C4-2B (cell line): ENCODE measurements at regions not wholly inside any gene's neighbourhood (a gene's known extent, or its start where the extent isn't known, plus 50 kb on each side); places are given as distances from the start of the nearest gene placed in this dataset.

Experiments
- CTCF ChIP-seq: fragments of 450-650 bp; conservative IDR thresholded peaks from 2 replicates; pipeline ENCODE4 v1.5.1; 2017; ENCODE audit warnings: mild to moderate bottlenecking
- ZFX ChIP-seq: fragments of 450-650 bp; IDR thresholded peaks from 2 replicates; pipeline ENCODE4 v1.6.1; 2017

- no peak for TF ChIP-seq CTCF
- no peak for TF ChIP-seq ZFX
Measured at GRCh38 chr11:70503468-70504221, 105.3 kb downstream of the CTTN start.
